ENCODE measurements at regions not wholly inside any gene's neighbourhood (a gene's known extent, or its start where the extent isn't known, plus 50 kb on each side); places are given as distances from the start of the nearest gene placed in this dataset.

GRCh38 chr13:94783489-94783888 lies 71.1 kb upstream of the SOX21 start:
- H3K36me3 ChIP-seq (replicated peaks in 1 of 2; ENCODE audit: insufficient read depth in 1 of 2, low read depth in 2 of 2) = no peaks in the 10 kb centered on the region
- peaks cover 0 to 11% (median 0%) of the 10 kb centered on the region in 3 donors for H3K9me3 ChIP-seq
- TF ChIP-seq POLR2A (IDR thresholded peaks at IDR 0.05) = no peak
- no peak for TF ChIP-seq CTCF (IDR thresholded peaks at IDR 0.05)
- no peaks in the 10 kb centered on the region for H3K4me1 ChIP-seq
- ATAC-seq (no peak), DNase-seq (no peak)
- 83 to 89% methylated on average over 3 of the region's 3 CpGs for WGBS, 2 donors
- intact Hi-C loops (cut with DNase I) = no loop called here
- no peak overlapping the region for H3K27ac ChIP-seq
- H3K4me3 ChIP-seq = no peak overlapping the region
- H3K27me3 ChIP-seq = no peaks in the 10 kb centered on the region

GRCh38 chr13:94780421-94780820 lies 68.1 kb upstream of the SOX21 start:
- TF ChIP-seq POLR2A (IDR thresholded peaks at IDR 0.05) (no peak), CTCF (IDR thresholded peaks at IDR 0.05) (no peak)

GRCh38 chr13:94778986-94779385 lies 66.6 kb upstream of the SOX21 start:
- DNase-seq (no peak), ATAC-seq (no peak)
- Histone ChIP-seq H3K4me3 (no peak overlapping the region), H3K4me1 (no peaks in the 10 kb centered on the region), H3K9me3 (peaks cover 0 to 11% (median 0%) of the 10 kb centered on the region in 3 donors), H3K36me3 (replicated peaks in 1 of 2; ENCODE audit: insufficient read depth in 1 of 2, low read depth in 2 of 2) (no peaks in the 10 kb centered on the region), H3K27me3 (no peaks in the 10 kb centered on the region), H3K27ac (no peak overlapping the region)
- WGBS, 2 donors = 56 to 60% methylated on average over 5 of the region's 5 CpGs
- intact Hi-C loops (cut with DNase I) = no loop called here
- TF ChIP-seq POLR2A (IDR thresholded peaks at IDR 0.05) (no peak), CTCF (IDR thresholded peaks at IDR 0.05) (no peak)

More at GRCh38 chr13:94780421-94780820, 68.1 kb upstream of the SOX21 start:
- no peak overlapping the region for H3K27ac ChIP-seq
- 63 to 86% methylated on average over 4 of the region's 4 CpGs for WGBS, 2 donors
- DNase-seq = no peak
- no peak for ATAC-seq
- no peaks in the 10 kb centered on the region for H3K27me3 ChIP-seq
- H3K36me3 ChIP-seq (replicated peaks in 1 of 2; ENCODE audit: insufficient read depth in 1 of 2, low read depth in 2 of 2) = no peaks in the 10 kb centered on the region
- intact Hi-C loops (cut with DNase I) = no loop called here
- H3K4me1 ChIP-seq = no peaks in the 10 kb centered on the region
- no peak overlapping the region for H3K4me3 ChIP-seq
- H3K9me3 ChIP-seq = peaks cover 0 to 11% (median 0%) of the 10 kb centered on the region in 3 donors

GRCh38 chr13:94778585-94778984 lies 66.2 kb upstream of the SOX21 start:
- DNase-seq (no peak), ATAC-seq (no peak)
- TF ChIP-seq POLR2A (IDR thresholded peaks at IDR 0.05) (no peak), CTCF (IDR thresholded peaks at IDR 0.05) (no peak)
- H3K9me3 ChIP-seq = peaks cover 0 to 11% (median 0%) of the 10 kb centered on the region in 3 donors
- no peak overlapping the region for H3K4me3 ChIP-seq
- no peak overlapping the region for H3K27ac ChIP-seq
- H3K4me1 ChIP-seq = no peaks in the 10 kb centered on the region
- H3K36me3 ChIP-seq (replicated peaks in 1 of 2; ENCODE audit: insufficient read depth in 1 of 2, low read depth in 2 of 2) = no peaks in the 10 kb centered on the region
- intact Hi-C loops (cut with DNase I) = no loop called here
- no peaks in the 10 kb centered on the region for H3K27me3 ChIP-seq

GRCh38 chr13:94776956-94777355 lies 64.6 kb upstream of the SOX21 start:
- H3K4me1 ChIP-seq = no peaks in the 10 kb centered on the region
- no peaks in the 10 kb centered on the region for H3K36me3 ChIP-seq (replicated peaks in 1 of 2; ENCODE audit: insufficient read depth in 1 of 2, low read depth in 2 of 2)
- TF ChIP-seq POLR2A (IDR thresholded peaks at IDR 0.05) = no peak
- TF ChIP-seq CTCF (IDR thresholded peaks at IDR 0.05) = no peak
- no peak for DNase-seq
- H3K27me3 ChIP-seq = no peaks in the 10 kb centered on the region
- WGBS, 2 donors = 60 to 73% methylated on average over 1 of the region's 1 CpG
- no peaks in the 10 kb centered on the region for H3K9me3 ChIP-seq
- intact Hi-C loops (cut with DNase I) = no loop called here
- H3K4me3 ChIP-seq = no peak overlapping the region
- no peak overlapping the region for H3K27ac ChIP-seq
- no peak for ATAC-seq
